Esophagus muscularis mucosa (tissue), 4 donors: ENCODE measurements at regions not wholly inside any gene's neighbourhood (a gene's known extent, or its start where the extent isn't known, plus 50 kb on each side); places are given as distances from the start of the nearest gene placed in this dataset.

ENCODE experiments used
- CTCF ChIP-seq, 3 experiments: fragments of 200-600 bp in 2 of 3; fragments of 450-650 bp in 1 of 3; sonication (generic) in 2 of 3; IDR thresholded peaks; one replicate each; pipeline ENCODE4 v1.5.1; 2017 to 2019; ENCODE audit warnings: antibody characterized with exemption in 3 of 3, mild to moderate bottlenecking in 2 of 3, moderate library complexity in 1 of 3
- EP300 ChIP-seq: sonication (generic); formaldehyde crosslinking; IDR thresholded peaks from one replicate; pipeline ENCODE4 v1.6.1; 2017; ENCODE audit warnings: antibody characterized with exemption
- POLR2A ChIP-seq: fragments of 450-650 bp; IDR thresholded peaks from one replicate; pipeline ENCODE4 v1.6.1; 2017; ENCODE audit warnings: antibody characterized with exemption, moderate library complexity, mild to moderate bottlenecking, low read depth
- POLR2AphosphoS5 ChIP-seq, 2 donors: sonication (generic); formaldehyde crosslinking; IDR thresholded peaks; one replicate each; pipeline ENCODE4 v1.6.1; 2017; ENCODE audit warnings: antibody characterized with exemption in 2 of 2

GRCh38 chr3:115322901-115323300, 175.8 kb upstream of the ZBTB20 start:
- no peak for TF ChIP-seq POLR2AphosphoS5 (IDR thresholded peaks at IDR 0.05)
- TF ChIP-seq CTCF (IDR thresholded peaks at IDR 0.05), result no peak
- TF ChIP-seq POLR2A, result no peak
- TF ChIP-seq EP300, result no peak
